Kidney epithelial cell (primary cell): ENCODE measurements at regions not wholly inside any gene's neighbourhood (a gene's known extent, or its start where the extent isn't known, plus 50 kb on each side); places are given as distances from the start of the nearest gene placed in this dataset.

ENCODE experiments used
- DNase-seq: peaks from one replicate; pipeline ENCODE4 v3.0.0-alpha.2; 2010; ENCODE audit warnings: low read depth
- H3K27me3 ChIP-seq: 2 replicates; pipeline ENCODE4 v1.6.0; 2011; ENCODE audit warnings: low read length; ENCODE audit not compliant: control insufficient read depth, insufficient read depth
- H3K36me3 ChIP-seq: 2 replicates; pipeline ENCODE4 v1.5.1; 2011; ENCODE audit warnings: low read length; ENCODE audit not compliant: control insufficient read depth, insufficient read depth
- H3K4me3 ChIP-seq: 2 replicates; pipeline ENCODE4 v1.5.1; 2011; ENCODE audit warnings: low read depth, mild to moderate bottlenecking, control low read depth, low read length
- CTCF ChIP-seq: IDR thresholded peaks from 2 replicates; pipeline ENCODE4 v1.5.1; 2011; ENCODE audit warnings: mild to moderate bottlenecking, moderate library complexity, low read length, control low read depth, inconsistent platforms; ENCODE audit not compliant: insufficient read depth, poor library complexity, severe bottlenecking

- TF ChIP-seq CTCF, result no peak
- Histone ChIP-seq H3K27me3 (no peaks in the 10 kb centered on the region), H3K4me3 (no peak overlapping the region), H3K36me3 (no peaks in the 10 kb centered on the region)
- DNase-seq, result no peak
Measured at GRCh38 chr12:77343291-77343690, 277.9 kb upstream of the E2F7 start.

- DNase-seq, result no peak
- H3K4me3 ChIP-seq, result no peak overlapping the region
- no peaks in the 10 kb centered on the region for H3K36me3 ChIP-seq
- no peaks in the 10 kb centered on the region for H3K27me3 ChIP-seq
- TF ChIP-seq CTCF, result no peak
Measured at GRCh38 chr12:77342253-77342652, 276.9 kb upstream of the E2F7 start.

DNA sequence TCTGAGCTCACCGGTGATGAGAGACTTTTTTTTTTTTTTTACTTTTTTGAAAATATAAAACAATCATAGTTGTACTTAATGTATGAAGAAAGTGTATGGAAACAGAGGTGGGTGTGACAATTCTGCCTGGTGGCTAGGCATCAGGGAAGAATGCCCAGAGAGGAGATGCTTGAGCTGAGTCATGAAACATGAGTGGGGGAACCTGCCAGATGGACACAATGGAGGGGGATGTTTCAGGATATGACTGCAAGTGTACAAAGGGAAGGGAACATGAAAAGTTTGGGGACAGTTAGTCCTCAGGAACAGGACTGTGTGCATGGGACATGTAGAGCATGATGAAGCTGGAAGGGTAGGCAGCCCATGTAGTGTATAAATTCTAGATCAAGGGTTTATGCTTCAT lies 274.2 kb upstream of the E2F7 start:
- DNase-seq, result no peak
- H3K36me3 ChIP-seq, result no peaks in the 10 kb centered on the region

GRCh38 chr12:77337362-77337761 lies 272.0 kb upstream of the E2F7 start:
- H3K27me3 ChIP-seq, result no peaks in the 10 kb centered on the region
- no peaks in the 10 kb centered on the region for H3K36me3 ChIP-seq
- TF ChIP-seq CTCF, result no peak
- H3K4me3 ChIP-seq, result no peak overlapping the region
- DNase-seq, result no peak

More for the DNA sequence above, 274.2 kb upstream of the E2F7 start:
- H3K27me3 ChIP-seq, result no peaks in the 10 kb centered on the region
- no peak overlapping the region for H3K4me3 ChIP-seq
- no peak for TF ChIP-seq CTCF

GRCh38 chr12:77334806-77335205 lies 269.4 kb upstream of the E2F7 start:
- Histone ChIP-seq H3K36me3 (no peaks in the 10 kb centered on the region), H3K27me3 (no peaks in the 10 kb centered on the region), H3K4me3 (no peak overlapping the region)
- no peak for TF ChIP-seq CTCF
- no peak for DNase-seq

GRCh38 chr12:77328326-77328725 lies 263.0 kb upstream of the E2F7 start:
- TF ChIP-seq CTCF, result no peak
- H3K36me3 ChIP-seq, result no peaks in the 10 kb centered on the region
- no peak for DNase-seq

More at GRCh38 chr12:77328326-77328725, 263.0 kb upstream of the E2F7 start:
- Histone ChIP-seq H3K4me3 (no peak overlapping the region), H3K27me3 (peaks cover 9% of the 10 kb centered on the region)
